ENCODE measurements at regions not wholly inside any gene's neighbourhood (a gene's known extent, or its start where the extent isn't known, plus 50 kb on each side); places are given as distances from the start of the nearest gene placed in this dataset.

DNA sequence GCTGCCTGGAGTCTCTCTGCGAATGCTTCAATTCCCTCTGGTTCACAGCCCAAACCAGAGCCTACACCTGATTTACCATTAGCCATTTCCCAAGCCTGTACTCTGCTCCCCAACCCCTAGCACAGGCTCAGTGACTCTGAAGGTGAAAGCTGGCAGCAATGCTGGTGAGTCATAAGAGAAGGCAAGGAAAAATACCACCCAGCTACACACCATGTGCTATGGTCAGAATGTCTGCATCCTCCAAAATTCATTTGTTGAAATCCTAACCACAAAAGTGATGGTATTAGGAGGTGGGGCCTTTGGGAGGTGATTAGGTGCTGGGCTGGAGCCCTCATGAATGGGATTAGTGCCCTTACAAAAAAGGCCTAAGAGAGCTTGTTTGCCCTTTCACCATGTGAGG lies 117.1 kb upstream of the TJP1 start:
- no peak overlapping the region for H3K4me3 ChIP-seq (ENCODE audit: low read length)
- peak; percentile 78 for DNase-seq (ENCODE audit: low read depth)
- TF ChIP-seq, protein P1, sequence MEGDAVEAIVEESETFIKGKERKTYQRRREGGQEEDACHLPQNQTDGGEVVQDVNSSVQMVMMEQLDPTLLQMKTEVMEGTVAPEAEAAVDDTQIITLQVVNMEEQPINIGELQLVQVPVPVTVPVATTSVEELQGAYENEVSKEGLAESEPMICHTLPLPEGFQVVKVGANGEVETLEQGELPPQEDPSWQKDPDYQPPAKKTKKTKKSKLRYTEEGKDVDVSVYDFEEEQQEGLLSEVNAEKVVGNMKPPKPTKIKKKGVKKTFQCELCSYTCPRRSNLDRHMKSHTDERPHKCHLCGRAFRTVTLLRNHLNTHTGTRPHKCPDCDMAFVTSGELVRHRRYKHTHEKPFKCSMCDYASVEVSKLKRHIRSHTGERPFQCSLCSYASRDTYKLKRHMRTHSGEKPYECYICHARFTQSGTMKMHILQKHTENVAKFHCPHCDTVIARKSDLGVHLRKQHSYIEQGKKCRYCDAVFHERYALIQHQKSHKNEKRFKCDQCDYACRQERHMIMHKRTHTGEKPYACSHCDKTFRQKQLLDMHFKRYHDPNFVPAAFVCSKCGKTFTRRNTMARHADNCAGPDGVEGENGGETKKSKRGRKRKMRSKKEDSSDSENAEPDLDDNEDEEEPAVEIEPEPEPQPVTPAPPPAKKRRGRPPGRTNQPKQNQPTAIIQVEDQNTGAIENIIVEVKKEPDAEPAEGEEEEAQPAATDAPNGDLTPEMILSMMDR (IDR thresholded peaks at IDR 0.05; ENCODE audit: insufficient read depth, low read depth, low read length, missing control alignments) = no peak

DNA sequence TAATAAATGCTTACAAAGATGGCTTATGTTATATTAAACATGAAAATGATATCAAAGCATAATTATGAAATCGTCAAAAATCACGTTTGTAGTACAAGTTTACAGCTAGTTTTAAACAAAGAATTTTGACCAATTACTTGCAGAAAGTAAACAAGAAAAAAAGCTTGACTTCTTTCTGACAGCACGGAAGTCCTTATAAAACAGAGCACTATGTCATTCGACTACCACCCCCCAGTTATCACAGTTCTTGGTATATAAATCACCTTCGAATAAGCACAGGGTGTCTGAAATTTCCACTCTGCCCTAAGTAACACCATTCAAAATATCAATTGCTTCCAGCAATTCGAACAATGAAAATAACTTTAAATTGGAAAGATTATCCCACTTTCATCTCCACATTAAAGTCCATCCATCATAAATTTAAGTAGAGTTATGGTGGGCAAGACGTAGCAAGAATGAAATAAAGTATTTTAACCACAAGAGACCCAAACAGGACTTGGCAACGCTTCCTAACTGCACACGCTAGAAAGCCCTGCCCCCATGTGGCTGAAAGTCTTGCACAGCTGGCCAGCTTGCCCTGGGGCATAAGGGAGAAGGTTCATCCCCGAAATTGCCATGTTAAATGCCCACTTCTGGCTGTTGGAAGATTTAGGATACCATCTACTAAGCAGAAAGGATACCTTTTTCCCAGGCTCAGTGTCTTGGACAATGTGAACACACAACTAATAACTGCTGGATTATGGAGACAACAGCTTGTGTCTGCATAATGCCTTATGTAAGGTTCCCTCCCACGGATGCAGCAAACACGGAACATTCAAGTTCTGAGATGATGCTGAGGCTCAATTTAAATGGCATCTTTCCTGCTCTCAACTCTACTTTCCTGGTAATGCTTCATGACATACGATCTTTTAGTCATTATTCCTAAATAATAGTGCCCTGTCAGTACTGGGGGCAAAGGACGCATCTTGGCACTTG lies 116.4 kb upstream of the TJP1 start:
- DNase-seq (ENCODE audit: low read depth) = peak; percentile 48

DNA sequence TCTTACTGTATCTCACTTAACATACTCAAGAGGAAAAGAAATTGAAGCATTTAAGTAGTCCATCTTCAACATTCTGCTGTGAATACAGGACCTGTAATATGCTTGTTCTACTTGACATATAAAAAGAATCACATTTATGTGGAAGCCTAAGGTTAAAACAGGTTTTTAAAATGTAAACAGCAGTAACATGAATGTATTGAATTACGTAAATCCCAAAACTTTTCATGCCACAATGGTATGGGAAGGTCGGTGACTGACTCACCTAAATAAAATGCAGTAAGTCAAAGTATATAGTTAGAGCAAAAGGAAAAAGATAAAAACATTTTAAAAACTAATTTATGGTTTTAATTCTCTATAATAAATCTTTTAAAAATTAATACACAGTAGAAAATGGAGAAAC lies 115.7 kb upstream of the TJP1 start:
- TF ChIP-seq, protein P1 (IDR thresholded peaks at IDR 0.05; ENCODE audit: insufficient read depth, low read depth, low read length, missing control alignments) = no peak
- peak; percentile 88 for DNase-seq (ENCODE audit: low read depth)
- H3K4me3 ChIP-seq (ENCODE audit: low read length) = no peak overlapping the region

More for the DNA sequence above, 116.4 kb upstream of the TJP1 start:
- TF ChIP-seq, protein P1 (IDR thresholded peaks at IDR 0.05; ENCODE audit: insufficient read depth, low read depth, low read length, missing control alignments) = peak; percentile 21
- no peak overlapping the region for H3K4me3 ChIP-seq (ENCODE audit: low read length)

DNA sequence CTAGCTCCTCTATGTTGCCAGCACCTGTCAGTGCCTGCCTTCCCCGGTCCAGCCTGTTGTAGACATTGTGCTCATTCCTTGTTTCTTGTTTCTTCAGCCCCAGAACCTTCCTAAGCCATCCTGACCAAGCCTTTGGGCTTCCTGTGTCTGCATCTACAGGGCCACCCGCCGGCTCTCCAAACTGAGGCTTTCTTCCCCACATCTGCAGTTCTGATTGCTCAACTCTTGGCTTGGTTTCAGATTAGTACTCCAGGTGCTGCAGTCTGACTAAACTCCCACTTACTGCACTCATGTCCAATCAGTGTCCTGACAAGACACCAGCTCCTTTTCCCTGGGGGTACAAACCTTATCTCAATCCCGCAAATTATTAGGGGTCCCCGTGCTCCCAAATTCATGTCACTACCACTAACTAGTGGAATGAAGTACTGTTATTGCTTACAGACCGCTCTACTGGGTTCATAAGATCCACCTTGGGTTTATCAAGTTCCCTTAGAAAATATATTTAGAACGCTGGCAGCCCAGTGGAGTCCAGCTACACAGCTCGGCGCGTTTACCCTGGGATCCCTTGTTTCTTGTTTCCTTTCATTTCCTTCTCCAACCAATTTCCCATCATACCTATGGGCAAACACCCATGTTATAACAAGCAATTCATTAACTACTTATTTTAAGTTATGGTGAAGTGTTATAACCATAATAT lies 114.2 kb upstream of the TJP1 start:
- H3K4me3 ChIP-seq (ENCODE audit: low read length) = no peak overlapping the region
- peak; percentile 90 for DNase-seq (ENCODE audit: low read depth)
- TF ChIP-seq, protein P1 (IDR thresholded peaks at IDR 0.05; ENCODE audit: insufficient read depth, low read depth, low read length, missing control alignments) = no peak

DNA sequence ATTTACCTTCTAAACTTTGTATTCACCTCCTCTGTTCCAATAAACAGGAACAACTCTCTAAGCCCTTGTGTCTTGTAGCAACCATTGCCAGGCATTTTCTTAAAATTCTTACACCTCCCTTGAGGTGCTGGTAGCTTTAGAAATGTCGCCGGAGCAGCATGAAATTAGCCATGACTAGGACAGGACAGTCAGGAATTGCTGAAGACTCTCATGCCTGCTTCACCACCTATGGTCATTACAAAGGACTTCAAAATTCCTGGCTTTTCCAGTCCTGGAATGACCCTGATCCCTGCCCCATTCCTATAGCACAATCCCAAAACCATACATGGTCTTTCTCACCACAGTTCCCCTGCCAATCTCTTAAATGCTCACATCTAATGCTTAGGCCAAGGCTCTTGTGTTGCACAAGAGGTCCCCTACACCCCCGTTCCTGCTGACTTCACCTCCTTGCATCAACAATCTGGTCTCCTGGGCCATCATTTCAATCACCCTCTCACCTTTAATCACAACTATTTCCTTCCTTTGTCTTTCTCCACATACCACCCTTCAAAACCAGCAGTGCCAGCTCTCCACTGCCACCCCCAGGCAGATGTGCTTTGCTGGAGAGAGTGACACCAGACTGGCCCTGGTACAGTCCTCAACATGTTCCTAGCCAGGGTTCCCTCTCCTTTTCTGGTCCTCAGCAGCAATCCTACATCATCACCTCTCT lies 113.2 kb upstream of the TJP1 start:
- no peak overlapping the region for H3K4me3 ChIP-seq (ENCODE audit: low read length)
- peak; percentile 29 for DNase-seq (ENCODE audit: low read depth)
- TF ChIP-seq, protein P1 (IDR thresholded peaks at IDR 0.05; ENCODE audit: insufficient read depth, low read depth, low read length, missing control alignments) = no peak

DNA sequence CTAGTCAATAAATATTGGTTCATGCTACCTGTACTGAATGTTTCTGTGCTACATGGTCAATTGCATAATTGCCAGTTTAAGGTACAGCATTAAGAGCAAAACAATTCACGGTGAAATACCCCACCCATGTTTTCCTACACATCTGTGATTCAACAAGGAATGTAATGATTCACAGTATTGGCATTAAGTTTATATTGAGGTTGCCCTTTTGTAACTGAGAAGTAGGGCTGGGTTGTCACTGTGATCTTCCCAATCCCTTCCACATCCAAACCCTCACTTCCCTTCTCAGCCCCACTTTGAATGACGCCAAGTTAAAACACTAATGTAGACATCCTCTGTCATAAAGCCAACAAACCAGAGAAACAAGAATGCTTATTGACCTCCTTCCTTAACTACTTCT lies 112.0 kb upstream of the TJP1 start:
- peak; percentile 87 for DNase-seq (ENCODE audit: low read depth)
- H3K4me3 ChIP-seq (ENCODE audit: low read length) = no peak overlapping the region
- TF ChIP-seq, protein P1 (IDR thresholded peaks at IDR 0.05; ENCODE audit: insufficient read depth, low read depth, low read length, missing control alignments) = no peak

Data from epithelial cell of esophagus (primary cell).